Central memory CD8-positive, alpha-beta T cell (primary cell): ENCODE measurements at regions not wholly inside any gene's neighbourhood (a gene's known extent, or its start where the extent isn't known, plus 50 kb on each side); places are given as distances from the start of the nearest gene placed in this dataset.
A peak's percentile ranks its signal among the peaks of the same experiment; 100 is the strongest.
"Not testable (repeated sequence)": the region's sequence is repeated elsewhere in the genome, so short reads cannot be mapped to it uniquely, and the experiment has no call there.

Experiments used
- ATAC-seq: fragments of 150-1000 bp; cut with Tn5 transposase; replicated peaks from 2 replicates; pipeline ENCODE4 v1.10.0; 2022; ENCODE audit warnings: mild to moderate bottlenecking, moderate FRiP score, moderate number of reproducible peaks; ENCODE audit not compliant: poor library complexity, severe bottlenecking; ENCODE audit errors: extremely low read depth
- DNase-seq, 2 donors: peaks; one replicate each; pipeline ENCODE4 v3.0.0; 2021; ENCODE audit warnings: low spot score in 2 of 2
- H3K27ac Mint-ChIP-seq: one replicate; pipeline ENCODE4 v1.8.0; 2022; ENCODE audit warnings: low read depth, mild to moderate bottlenecking, moderate library complexity, mixed read lengths
- H3K27me3 Mint-ChIP-seq: one replicate; pipeline ENCODE4 v1.8.0; 2022; ENCODE audit warnings: mixed read lengths
- H3K36me3 Mint-ChIP-seq: one replicate; pipeline ENCODE4 v1.8.0; 2022; ENCODE audit warnings: mild to moderate bottlenecking, moderate library complexity, mixed read lengths; ENCODE audit not compliant: insufficient read depth
- H3K4me1 Mint-ChIP-seq: one replicate; pipeline ENCODE4 v1.8.0; 2022; ENCODE audit warnings: mixed read lengths
- H3K4me3 Mint-ChIP-seq: one replicate; pipeline ENCODE4 v1.8.0; 2022; ENCODE audit warnings: mild to moderate bottlenecking, moderate library complexity, mixed read lengths
- H3K9me3 Mint-ChIP-seq: one replicate; pipeline ENCODE4 v1.8.0; 2022; ENCODE audit warnings: mixed read lengths

DNA sequence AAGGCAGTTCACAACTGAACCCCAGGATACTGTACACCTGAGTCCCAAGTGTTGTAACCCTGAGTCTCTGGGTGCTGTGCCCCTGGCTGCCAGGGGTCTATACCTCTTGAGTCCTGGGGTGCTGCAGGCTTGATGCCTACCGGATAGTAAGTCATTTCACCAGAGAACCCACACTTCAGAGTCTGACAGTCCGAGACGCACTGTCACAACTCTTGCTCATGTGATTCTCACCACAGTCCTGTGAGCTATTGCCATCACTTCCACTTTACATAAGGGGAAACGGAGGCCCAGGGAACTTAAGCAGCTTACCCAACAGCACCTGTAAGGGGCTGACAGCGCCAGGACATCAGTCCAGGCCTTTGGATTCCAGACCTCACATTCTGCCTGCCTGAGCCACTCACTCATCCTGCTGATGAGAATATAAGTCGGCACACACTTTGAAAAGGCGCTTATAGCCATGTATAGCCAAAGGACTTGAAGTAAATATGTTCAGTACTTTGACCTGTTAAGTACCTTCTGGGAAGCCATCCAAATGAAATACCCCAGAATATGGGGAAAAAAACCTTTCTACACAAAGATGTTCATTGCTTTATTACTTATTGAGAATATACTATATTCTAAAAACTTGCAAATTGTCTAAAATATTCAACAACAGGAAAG is 180.7 kb upstream of the ID2 start:
- Mint-ChIP-seq H3K27me3 (no peaks in the 10 kb centered on the region), H3K4me3 (no peak overlapping the region), H3K9me3 (no peaks in the 10 kb centered on the region), H3K27ac (no peak overlapping the region), H3K4me1 (peaks cover 15% of the 10 kb centered on the region), H3K36me3 (no peaks in the 10 kb centered on the region)
- ATAC-seq (no peak), DNase-seq (no peak)

GRCh38 chr2:8502316-8502715 is 179.5 kb upstream of the ID2 start:
- ATAC-seq: no peak
- no peaks in the 10 kb centered on the region for H3K27me3 Mint-ChIP-seq
- no peak for DNase-seq
- H3K27ac Mint-ChIP-seq: no peak overlapping the region
- H3K9me3 Mint-ChIP-seq: no peaks in the 10 kb centered on the region
- no peak overlapping the region for H3K4me3 Mint-ChIP-seq
- H3K36me3 Mint-ChIP-seq: no peaks in the 10 kb centered on the region
- H3K4me1 Mint-ChIP-seq: peaks cover 5% of the 10 kb centered on the region

DNA sequence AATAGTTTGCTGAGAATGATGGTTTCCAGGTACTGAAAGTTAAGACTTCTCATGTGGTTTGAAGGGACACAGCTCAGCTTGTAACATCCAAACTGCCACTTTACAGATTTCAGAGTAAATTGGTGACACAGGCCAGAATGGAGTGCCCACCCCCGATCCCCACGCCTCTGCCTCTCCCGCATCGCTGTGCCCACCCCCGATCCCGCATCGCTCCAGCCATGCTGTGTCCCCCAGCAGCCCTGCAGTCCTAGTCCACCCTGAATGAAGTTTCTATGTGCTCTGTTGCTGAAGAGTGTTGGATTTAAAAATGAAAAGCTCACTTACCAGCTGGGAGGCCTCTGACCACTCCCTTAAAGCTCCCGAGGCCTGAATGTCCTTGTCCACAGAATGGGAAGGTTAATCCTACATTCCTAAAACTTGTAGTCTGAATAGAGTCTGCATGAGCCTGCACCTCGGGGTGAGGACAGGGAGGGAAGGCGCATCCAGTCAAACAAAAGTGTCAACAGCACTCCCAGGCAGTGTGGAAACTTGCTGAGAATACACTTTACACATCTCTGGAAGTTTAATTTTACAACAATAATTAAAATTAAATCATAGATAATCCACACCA is 176.4 kb upstream of the ID2 start:
- H3K4me1 Mint-ChIP-seq: peaks cover 6% of the 10 kb centered on the region
- no peaks in the 10 kb centered on the region for H3K27me3 Mint-ChIP-seq
- DNase-seq (no peak), ATAC-seq (no peak)
- H3K36me3 Mint-ChIP-seq: no peaks in the 10 kb centered on the region
- peaks cover 5% of the 10 kb centered on the region for H3K9me3 Mint-ChIP-seq
- no peak overlapping the region for H3K4me3 Mint-ChIP-seq
- no peak overlapping the region for H3K27ac Mint-ChIP-seq

DNA sequence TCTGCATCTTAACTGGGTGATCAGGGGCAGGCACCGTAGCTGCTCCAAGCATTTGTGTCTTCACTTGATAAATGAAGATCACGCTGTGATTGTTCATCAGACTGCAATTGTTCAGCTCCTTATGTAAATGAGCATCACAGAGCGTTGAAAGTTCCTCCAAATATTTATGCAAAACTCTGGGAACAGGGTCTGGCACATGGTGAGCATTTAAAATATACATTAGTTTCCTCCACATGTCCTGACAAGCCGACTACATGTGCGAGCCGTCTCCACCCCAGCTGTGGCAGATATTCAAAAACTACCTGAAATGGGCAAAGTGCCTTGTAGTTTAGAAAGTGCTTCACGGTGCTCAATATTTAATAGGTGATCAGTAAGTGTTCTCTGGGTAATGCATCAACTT is 175.1 kb upstream of the ID2 start:
- ATAC-seq (no peak), DNase-seq (no peak)
- Mint-ChIP-seq H3K27ac (no peak overlapping the region), H3K4me3 (no peak overlapping the region), H3K27me3 (no peaks in the 10 kb centered on the region), H3K4me1 (peaks cover 10% of the 10 kb centered on the region), H3K36me3 (no peaks in the 10 kb centered on the region), H3K9me3 (peaks cover 5% of the 10 kb centered on the region)

DNA sequence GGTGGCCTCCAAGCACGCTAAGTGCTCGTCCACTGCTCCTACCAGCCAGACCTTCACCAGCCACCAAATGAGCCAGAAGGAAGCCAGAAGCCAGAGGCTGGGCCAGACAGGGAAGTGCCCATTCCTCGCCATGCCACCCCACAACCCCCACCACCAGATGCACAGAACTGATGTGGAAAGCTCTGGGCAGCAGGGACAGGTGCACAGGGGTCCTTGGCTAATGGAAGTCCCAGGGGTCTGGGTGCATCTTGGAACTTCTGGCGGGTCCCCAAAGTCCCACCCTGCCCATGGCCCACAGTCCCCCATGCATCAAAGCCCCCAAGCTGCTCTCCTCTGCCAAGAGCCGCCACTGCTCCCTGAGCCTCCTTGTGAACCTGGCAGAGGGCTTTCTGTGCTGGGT is 173.1 kb upstream of the ID2 start:
- Mint-ChIP-seq H3K27me3 (no peaks in the 10 kb centered on the region), H3K4me1 (peaks cover 30% of the 10 kb centered on the region), H3K36me3 (no peaks in the 10 kb centered on the region), H3K4me3 (no peak overlapping the region), H3K9me3 (peaks cover 10% of the 10 kb centered on the region), H3K27ac (peak overlapping the region; percentile 41)
- DNase-seq (no peak), ATAC-seq (no peak)

- no peaks in the 10 kb centered on the region for H3K27me3 Mint-ChIP-seq
- ATAC-seq (no peak), DNase-seq (no peak)
- peaks cover 37% of the 10 kb centered on the region for H3K4me1 Mint-ChIP-seq
- H3K4me3 Mint-ChIP-seq: no peak overlapping the region
- H3K27ac Mint-ChIP-seq: no peak overlapping the region
- no peaks in the 10 kb centered on the region for H3K36me3 Mint-ChIP-seq
- peaks cover 10% of the 10 kb centered on the region for H3K9me3 Mint-ChIP-seq
Observed at GRCh38 chr2:8509621-8510020, 172.2 kb upstream of the ID2 start.

GRCh38 chr2:8510055-8510454 is 171.8 kb upstream of the ID2 start:
- Mint-ChIP-seq H3K27ac (peak overlapping the region; percentile 7), H3K4me1 (peaks cover 42% of the 10 kb centered on the region), H3K9me3 (peaks cover 10% of the 10 kb centered on the region)
- DNase-seq, H3K27me3 Mint-ChIP-seq, H3K4me3 Mint-ChIP-seq, H3K36me3 Mint-ChIP-seq, ATAC-seq: not testable (repeated sequence)

DNA sequence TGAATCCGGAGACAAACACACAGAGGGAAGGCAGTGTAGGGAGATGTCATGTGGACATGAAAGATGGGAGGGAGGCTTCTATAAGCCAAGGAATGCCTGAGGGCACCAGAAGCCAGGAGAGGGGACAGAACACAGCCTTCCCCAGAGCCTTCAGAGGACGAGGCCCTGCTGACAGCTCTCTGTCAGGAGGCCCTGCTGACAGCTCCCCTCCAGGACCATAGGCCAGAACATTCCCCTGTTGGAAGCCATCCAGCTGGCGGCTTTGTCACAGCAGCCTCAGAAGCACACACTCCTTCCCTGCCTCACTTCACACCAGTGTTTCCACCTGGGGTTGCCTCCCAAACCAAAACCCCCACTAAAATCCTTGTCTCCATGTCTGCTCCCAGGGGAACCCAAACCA is 171.3 kb upstream of the ID2 start:
- DNase-seq (no peak), ATAC-seq (no peak)
- Mint-ChIP-seq H3K27me3 (no peaks in the 10 kb centered on the region), H3K36me3 (peaks cover 2% of the 10 kb centered on the region), H3K4me3 (no peak overlapping the region), H3K4me1 (peaks cover 46% of the 10 kb centered on the region), H3K9me3 (peaks cover 10% of the 10 kb centered on the region), H3K27ac (peak overlapping the region; percentile 7)

GRCh38 chr2:8511868-8512612 is 169.8 kb upstream of the ID2 start:
- ATAC-seq: no peak

DNA sequence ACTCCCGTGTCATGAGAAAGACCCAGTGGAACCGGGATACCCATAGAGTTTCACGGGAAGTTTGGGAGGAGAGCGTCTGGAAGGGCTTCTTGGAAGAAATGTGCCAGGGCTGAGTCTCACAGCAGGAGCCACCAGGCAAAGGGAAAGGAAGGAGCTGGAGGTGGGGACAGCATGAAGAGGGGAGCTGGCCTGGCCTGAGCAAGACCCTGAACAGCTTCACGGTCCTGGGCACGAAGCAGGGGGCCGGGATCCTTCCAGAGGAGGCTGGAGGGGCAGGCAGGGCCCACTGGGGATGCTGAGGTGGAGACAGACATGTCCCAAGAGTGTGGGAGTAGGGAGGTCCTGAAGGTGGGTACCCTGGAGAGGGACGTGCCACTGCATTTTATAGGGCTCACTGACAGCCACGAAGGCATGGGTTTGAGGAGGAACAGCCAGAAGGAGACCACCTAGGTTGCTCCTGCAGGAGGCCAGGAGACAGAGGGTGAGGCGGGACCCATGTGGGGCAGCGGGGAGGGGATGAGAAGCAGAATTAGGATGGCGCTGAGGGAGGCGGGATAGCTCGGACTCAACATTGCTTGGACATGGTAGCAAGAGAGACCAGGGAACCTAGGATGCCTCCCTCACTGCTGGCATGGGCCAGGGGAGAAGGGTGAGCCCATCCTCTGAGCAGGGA is 168.1 kb upstream of the ID2 start:
- Mint-ChIP-seq H3K36me3 (peaks cover 2% of the 10 kb centered on the region), H3K27ac (peak overlapping the region; percentile 73)

More at GRCh38 chr2:8511868-8512612, 169.8 kb upstream of the ID2 start:
- H3K4me3 Mint-ChIP-seq: no peak overlapping the region
- H3K36me3 Mint-ChIP-seq: peaks cover 2% of the 10 kb centered on the region
- DNase-seq: no peak
- H3K27me3 Mint-ChIP-seq: no peaks in the 10 kb centered on the region
- H3K9me3 Mint-ChIP-seq: peaks cover 10% of the 10 kb centered on the region
- H3K4me1 Mint-ChIP-seq: peaks cover 59% of the 10 kb centered on the region
- H3K27ac Mint-ChIP-seq: peak overlapping the region; percentile 80

GRCh38 chr2:8514274-8514662 is 167.6 kb upstream of the ID2 start:
- peaks cover 2% of the 10 kb centered on the region for H3K36me3 Mint-ChIP-seq
- DNase-seq (no peak), ATAC-seq (no peak)
- no peaks in the 10 kb centered on the region for H3K27me3 Mint-ChIP-seq
- H3K27ac Mint-ChIP-seq: peak overlapping the region; percentile 86
- H3K4me1 Mint-ChIP-seq: peaks cover 69% of the 10 kb centered on the region
- H3K4me3 Mint-ChIP-seq: peak overlapping the region; percentile 66
- H3K9me3 Mint-ChIP-seq: peaks cover 10% of the 10 kb centered on the region

More for the DNA sequence above, 168.1 kb upstream of the ID2 start:
- DNase-seq (no peak), ATAC-seq (no peak)
- Mint-ChIP-seq H3K27me3 (no peaks in the 10 kb centered on the region), H3K4me1 (peaks cover 64% of the 10 kb centered on the region), H3K4me3 (peak overlapping the region; percentile 39), H3K9me3 (peaks cover 10% of the 10 kb centered on the region)

DNA sequence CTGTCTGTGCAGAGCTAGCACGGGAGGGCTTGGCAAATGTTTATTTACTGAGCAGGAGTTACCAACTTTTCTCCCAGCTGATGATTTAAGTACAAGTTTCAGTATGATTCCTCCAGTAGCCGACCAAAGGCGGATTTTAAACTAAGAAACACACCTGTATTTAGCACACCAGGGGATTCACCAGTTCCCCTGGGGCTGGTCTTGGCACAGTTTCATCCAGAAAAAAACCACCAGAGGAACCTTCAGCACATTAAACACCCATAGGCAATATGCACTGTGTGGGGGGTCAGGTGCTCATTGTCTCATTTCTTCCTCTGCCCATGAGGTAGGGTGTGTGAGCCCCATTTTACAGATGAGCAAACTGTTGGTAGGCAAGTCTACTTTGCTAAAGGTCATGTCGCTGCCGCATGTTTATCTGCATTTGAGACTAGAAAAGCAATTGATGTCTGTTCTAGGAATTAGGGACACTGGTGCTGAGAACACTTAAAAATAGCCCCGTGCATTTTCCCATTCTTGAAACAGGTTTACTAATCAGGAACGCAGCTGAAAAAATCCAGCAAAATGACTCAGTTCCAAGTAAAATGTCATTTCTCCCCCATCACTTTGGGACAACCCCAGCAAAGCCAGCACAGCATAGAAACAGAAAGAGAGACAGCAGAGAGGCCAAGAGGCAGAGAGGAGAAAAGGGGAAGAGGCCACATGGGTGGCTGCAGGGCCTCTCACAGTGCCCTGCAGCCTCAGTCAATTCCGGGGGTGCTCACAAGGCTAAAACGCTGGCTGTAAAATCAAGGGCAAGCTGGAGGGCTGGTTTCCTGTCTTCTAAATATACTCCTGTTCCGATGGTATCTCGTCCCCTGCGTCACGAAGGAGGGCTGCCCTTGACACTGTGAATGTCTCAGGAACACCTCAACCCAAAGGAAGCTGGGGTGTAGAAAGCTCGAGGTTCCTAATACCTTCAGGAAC is 166.8 kb upstream of the ID2 start:
- peaks cover 73% of the 10 kb centered on the region for H3K4me1 Mint-ChIP-seq
- H3K4me3 Mint-ChIP-seq: peak overlapping the region; percentile 66
- H3K27me3 Mint-ChIP-seq: no peaks in the 10 kb centered on the region
- peak; percentile 91 for ATAC-seq
- H3K36me3 Mint-ChIP-seq: peaks cover 2% of the 10 kb centered on the region
- H3K9me3 Mint-ChIP-seq: peaks cover 7% of the 10 kb centered on the region
- H3K27ac Mint-ChIP-seq: peak overlapping the region; percentile 86
- peak; percentile 26 to 67 for DNase-seq
